HG03354 (cell line): ENCODE measurements at regions not wholly inside any gene's neighbourhood (a gene's known extent, or its start where the extent isn't known, plus 50 kb on each side); places are given as distances from the start of the nearest gene placed in this dataset.
A peak's percentile ranks its signal among the peaks of the same experiment; 100 is the strongest.

Experiments used
- ATAC-seq: cut with Tn5 transposase; IDR thresholded peaks from one replicate; pipeline ENCODE4 v1.9.1; 2021; ENCODE audit warnings: mild to moderate bottlenecking; ENCODE audit not compliant: unreplicated experiment, poor library complexity, severe bottlenecking

- ATAC-seq = no peak
These were observed 54.8 kb upstream of the ATP2C1 start for GRCh38 chr3:130838898-130839600.

- ATAC-seq = peak; percentile 90
These were observed 54.1 kb upstream of the ATP2C1 start for GRCh38 chr3:130839813-130840212.

- no peak for ATAC-seq
These were observed 52.5 kb upstream of the ATP2C1 start for GRCh38 chr3:130841357-130841756.

GRCh38 chr3:130843441-130843840 lies 50.4 kb upstream of the ATP2C1 start:
- ATAC-seq = no peak
